MM.1S (cell line): ENCODE measurements at regions not wholly inside any gene's neighbourhood (a gene's known extent, or its start where the extent isn't known, plus 50 kb on each side); places are given as distances from the start of the nearest gene placed in this dataset.

Experiments
- DNase-seq: peaks from one replicate; pipeline ENCODE4 v3.0.0-alpha.2; 2015
- H2AFZ ChIP-seq: fragments of 300-600 bp; sonication (generic); 2 replicates; pipeline ENCODE4 v1.6.0; 2016; ENCODE audit warnings: antibody characterized with exemption, low read length
- H3F3A ChIP-seq: fragments of 300-600 bp; sonication (generic); 2 replicates; pipeline ENCODE4 v1.6.1; 2016; ENCODE audit warnings: mild to moderate bottlenecking, antibody characterized with exemption, low read length, moderate library complexity, mixed read lengths; ENCODE audit not compliant: insufficient read depth
- H3K27ac ChIP-seq: fragments of 300-600 bp; sonication (generic); 2 replicates; pipeline ENCODE4 v1.5.1; 2016; ENCODE audit warnings: mild to moderate bottlenecking, low read length
- H3K27me3 ChIP-seq: fragments of 300-600 bp; sonication (generic); replicated peaks from 2 replicates; pipeline ENCODE4 v1.6.0; 2016; ENCODE audit warnings: low read length; ENCODE audit not compliant: insufficient read depth
- H3K36me3 ChIP-seq: fragments of 300-600 bp; sonication (generic); replicated peaks from 2 replicates; pipeline ENCODE4 v1.6.1; 2016; ENCODE audit warnings: mild to moderate bottlenecking, low read length, mixed read lengths; ENCODE audit not compliant: insufficient read depth
- H3K4me1 ChIP-seq: fragments of 300-600 bp; sonication (generic); 2 replicates; pipeline ENCODE4 v1.6.1; 2016; ENCODE audit warnings: low read length, mixed read lengths
- H3K4me2 ChIP-seq: fragments of 300-600 bp; sonication (generic); 2 replicates; pipeline ENCODE4 v1.6.0; 2016; ENCODE audit warnings: low read depth, low read length
- H3K4me3 ChIP-seq: fragments of 300-600 bp; sonication (generic); 2 replicates; pipeline ENCODE4 v1.5.1; 2016; ENCODE audit warnings: low read length, mixed read lengths
- H3K79me2 ChIP-seq: fragments of 300-600 bp; sonication (generic); 2 replicates; pipeline ENCODE4 v1.6.1; 2016; ENCODE audit warnings: mixed run types, low read length, mixed read lengths
- H3K9ac ChIP-seq: fragments of 300-600 bp; sonication (generic); 2 replicates; pipeline ENCODE4 v1.6.1; 2016; ENCODE audit warnings: low read length, mixed read lengths
- H3K9me2 ChIP-seq: fragments of 300-600 bp; sonication (generic); replicated peaks from 2 replicates; pipeline ENCODE4 v1.6.1; 2016; ENCODE audit warnings: mild to moderate bottlenecking, low read length, mixed read lengths; ENCODE audit not compliant: insufficient read depth
- H3K9me3 ChIP-seq: fragments of 300-600 bp; sonication (generic); replicated peaks from 2 replicates; pipeline ENCODE4 v1.6.1; 2016; ENCODE audit warnings: mild to moderate bottlenecking, low read length, mixed read lengths; ENCODE audit not compliant: insufficient read depth
- H4K20me1 ChIP-seq: fragments of 300-600 bp; sonication (generic); 2 replicates; pipeline ENCODE4 v1.6.1; 2016; ENCODE audit warnings: mild to moderate bottlenecking, low read length, moderate library complexity, mixed read lengths; ENCODE audit not compliant: insufficient read depth
- EZH2 ChIP-seq: fragments of 300-600 bp; sonication (generic); optimal IDR thresholded peaks from 2 replicates; pipeline ENCODE3; 2017; ENCODE audit warnings: low read depth, mild to moderate bottlenecking, antibody characterized with exemption, low read length, mixed read lengths
- EZH2phosphoT487 ChIP-seq: fragments of 300-600 bp; sonication (generic); IDR thresholded peaks from 2 replicates; pipeline ENCODE4 v1.6.1; 2018; ENCODE audit warnings: antibody characterized with exemption, low read length
- TF ChIP-seq, protein P1 (sequence below): fragments of 300-600 bp; sonication (generic); IDR thresholded peaks from 2 replicates; pipeline ENCODE4 v1.5.1; 2016; ENCODE audit warnings: antibody characterized with exemption, low read length, mixed read lengths

DNA sequence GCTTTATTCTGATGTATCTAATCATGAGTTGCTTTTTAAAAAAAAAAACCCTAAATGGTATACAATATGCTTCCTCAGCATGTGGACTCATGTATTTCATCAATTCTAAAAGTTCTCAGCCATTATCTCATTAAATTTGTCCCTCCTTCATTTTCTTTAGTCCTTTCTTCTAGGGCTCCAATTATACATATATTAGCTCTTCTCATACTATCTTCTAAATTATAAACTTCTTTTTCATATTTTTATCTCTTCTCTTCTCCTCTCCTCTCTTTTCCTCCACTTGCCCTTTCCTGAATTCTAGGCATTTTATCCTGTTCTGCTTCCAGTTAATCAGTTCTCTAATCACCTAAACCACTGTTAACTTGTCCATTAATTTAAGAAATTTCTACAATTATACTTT, 55.0 kb upstream of the IL33 start:
- H3K9me3 ChIP-seq: no peaks in the 10 kb centered on the region
- H4K20me1 ChIP-seq: no peaks in the 10 kb centered on the region
- H3K27me3 ChIP-seq: no peaks in the 10 kb centered on the region
- no peak overlapping the region for H3K4me2 ChIP-seq
- no peak overlapping the region for H3K9ac ChIP-seq
- no peak overlapping the region for H2AFZ ChIP-seq
- no peaks in the 10 kb centered on the region for H3K9me2 ChIP-seq
- TF ChIP-seq EZH2phosphoT487: no peak
- TF ChIP-seq, protein P1, sequence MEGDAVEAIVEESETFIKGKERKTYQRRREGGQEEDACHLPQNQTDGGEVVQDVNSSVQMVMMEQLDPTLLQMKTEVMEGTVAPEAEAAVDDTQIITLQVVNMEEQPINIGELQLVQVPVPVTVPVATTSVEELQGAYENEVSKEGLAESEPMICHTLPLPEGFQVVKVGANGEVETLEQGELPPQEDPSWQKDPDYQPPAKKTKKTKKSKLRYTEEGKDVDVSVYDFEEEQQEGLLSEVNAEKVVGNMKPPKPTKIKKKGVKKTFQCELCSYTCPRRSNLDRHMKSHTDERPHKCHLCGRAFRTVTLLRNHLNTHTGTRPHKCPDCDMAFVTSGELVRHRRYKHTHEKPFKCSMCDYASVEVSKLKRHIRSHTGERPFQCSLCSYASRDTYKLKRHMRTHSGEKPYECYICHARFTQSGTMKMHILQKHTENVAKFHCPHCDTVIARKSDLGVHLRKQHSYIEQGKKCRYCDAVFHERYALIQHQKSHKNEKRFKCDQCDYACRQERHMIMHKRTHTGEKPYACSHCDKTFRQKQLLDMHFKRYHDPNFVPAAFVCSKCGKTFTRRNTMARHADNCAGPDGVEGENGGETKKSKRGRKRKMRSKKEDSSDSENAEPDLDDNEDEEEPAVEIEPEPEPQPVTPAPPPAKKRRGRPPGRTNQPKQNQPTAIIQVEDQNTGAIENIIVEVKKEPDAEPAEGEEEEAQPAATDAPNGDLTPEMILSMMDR: no peak
- no peak for TF ChIP-seq EZH2
- no peak overlapping the region for H3K4me3 ChIP-seq
- no peak for DNase-seq
- H3F3A ChIP-seq: no peaks in the 10 kb centered on the region
- H3K4me1 ChIP-seq: no peaks in the 10 kb centered on the region
- no peaks in the 10 kb centered on the region for H3K79me2 ChIP-seq
- H3K27ac ChIP-seq: no peak overlapping the region
- H3K36me3 ChIP-seq: no peaks in the 10 kb centered on the region

DNA sequence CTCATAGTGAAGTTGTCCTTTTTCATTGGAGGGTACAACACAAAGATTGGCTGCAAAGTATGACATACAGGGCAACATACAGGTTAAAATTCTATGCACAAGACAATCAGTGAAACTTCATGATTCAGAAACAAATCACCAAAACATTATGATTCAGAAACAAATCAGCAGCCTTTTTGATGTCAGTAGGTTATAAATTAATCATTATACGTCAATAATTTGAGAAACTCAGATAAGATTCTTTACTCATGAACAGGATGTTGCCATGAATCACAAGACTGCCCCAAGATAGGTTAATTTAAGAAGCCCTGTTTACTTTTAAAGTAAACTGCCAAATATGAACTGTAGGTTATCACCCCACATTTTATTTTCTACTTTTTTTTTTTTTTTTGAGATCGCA, 62.2 kb upstream of the IL33 start:
- Histone ChIP-seq H3F3A (no peaks in the 10 kb centered on the region), H3K79me2 (no peaks in the 10 kb centered on the region), H3K27ac (no peak overlapping the region), H3K9me2 (no peaks in the 10 kb centered on the region), H3K9me3 (no peaks in the 10 kb centered on the region), H2AFZ (no peak overlapping the region), H3K4me2 (no peak overlapping the region), H3K27me3 (no peaks in the 10 kb centered on the region), H4K20me1 (no peaks in the 10 kb centered on the region), H3K4me1 (no peaks in the 10 kb centered on the region), H3K36me3 (no peaks in the 10 kb centered on the region), H3K9ac (no peak overlapping the region), H3K4me3 (no peak overlapping the region)
- TF ChIP-seq EZH2: no peak
- no peak for TF ChIP-seq EZH2phosphoT487
- DNase-seq: no peak

- Histone ChIP-seq H4K20me1 (no peaks in the 10 kb centered on the region), H3K4me3 (no peak overlapping the region), H3K79me2 (no peaks in the 10 kb centered on the region), H3K27me3 (no peaks in the 10 kb centered on the region), H3K4me2 (no peak overlapping the region), H3F3A (no peaks in the 10 kb centered on the region), H3K9ac (no peak overlapping the region), H2AFZ (no peak overlapping the region), H3K9me3 (no peaks in the 10 kb centered on the region), H3K4me1 (no peaks in the 10 kb centered on the region), H3K27ac (no peak overlapping the region), H3K36me3 (no peaks in the 10 kb centered on the region), H3K9me2 (no peaks in the 10 kb centered on the region)
- TF ChIP-seq, protein P1: no peak
- TF ChIP-seq EZH2 (no peak), EZH2phosphoT487 (no peak)
- DNase-seq: no peak
These were observed 62.8 kb upstream of the IL33 start for GRCh38 chr9:6152788-6153187.

GRCh38 chr9:6150483-6150882, 65.1 kb upstream of the IL33 start:
- no peaks in the 10 kb centered on the region for H3K27me3 ChIP-seq
- no peaks in the 10 kb centered on the region for H3K4me1 ChIP-seq
- no peak overlapping the region for H3K27ac ChIP-seq
- H3K9me2 ChIP-seq: no peaks in the 10 kb centered on the region
- no peak overlapping the region for H2AFZ ChIP-seq
- H3K9me3 ChIP-seq: no peaks in the 10 kb centered on the region
- no peaks in the 10 kb centered on the region for H4K20me1 ChIP-seq
- no peaks in the 10 kb centered on the region for H3F3A ChIP-seq
- no peak for DNase-seq
- H3K79me2 ChIP-seq: no peaks in the 10 kb centered on the region
- H3K36me3 ChIP-seq: no peaks in the 10 kb centered on the region
- H3K4me2 ChIP-seq: no peak overlapping the region
- no peak overlapping the region for H3K9ac ChIP-seq
- no peak overlapping the region for H3K4me3 ChIP-seq
- TF ChIP-seq, protein P1: no peak
- TF ChIP-seq EZH2 (no peak), EZH2phosphoT487 (no peak)
